ENCODE measurements at regions not wholly inside any gene's neighbourhood (a gene's known extent, or its start where the extent isn't known, plus 50 kb on each side); places are given as distances from the start of the nearest gene placed in this dataset.

DNA sequence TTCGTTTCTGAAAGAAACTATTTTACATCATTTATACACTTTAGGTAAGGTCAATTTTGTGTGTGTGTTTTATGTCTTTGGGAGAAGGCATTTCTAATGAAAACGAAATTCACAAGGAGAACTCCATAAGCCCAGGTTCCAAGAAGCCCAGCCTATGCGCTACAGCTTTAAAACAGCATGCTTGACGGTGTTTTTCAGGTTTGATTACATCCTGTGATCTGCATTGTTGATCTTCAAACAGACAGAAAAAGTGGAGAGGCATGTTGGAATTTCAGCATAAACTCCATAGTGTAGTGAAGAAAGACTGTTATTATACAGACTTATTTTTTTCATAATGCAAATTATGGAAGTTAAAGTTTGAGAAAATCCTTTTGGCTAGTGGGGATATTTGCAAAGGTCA is 187.6 kb downstream of the TEX36 start:
- TF ChIP-seq CTCF (IDR thresholded peaks at IDR 0.05) (no peak), EZH2 (IDR thresholded peaks at IDR 0.05) (no peak), EZH2phosphoT487 (IDR thresholded peaks at IDR 0.05) (no peak)

Data from neural progenitor cell (in vitro differentiated cells).